ENCODE measurements at regions not wholly inside any gene's neighbourhood (a gene's known extent, or its start where the extent isn't known, plus 50 kb on each side); places are given as distances from the start of the nearest gene placed in this dataset.

DNA sequence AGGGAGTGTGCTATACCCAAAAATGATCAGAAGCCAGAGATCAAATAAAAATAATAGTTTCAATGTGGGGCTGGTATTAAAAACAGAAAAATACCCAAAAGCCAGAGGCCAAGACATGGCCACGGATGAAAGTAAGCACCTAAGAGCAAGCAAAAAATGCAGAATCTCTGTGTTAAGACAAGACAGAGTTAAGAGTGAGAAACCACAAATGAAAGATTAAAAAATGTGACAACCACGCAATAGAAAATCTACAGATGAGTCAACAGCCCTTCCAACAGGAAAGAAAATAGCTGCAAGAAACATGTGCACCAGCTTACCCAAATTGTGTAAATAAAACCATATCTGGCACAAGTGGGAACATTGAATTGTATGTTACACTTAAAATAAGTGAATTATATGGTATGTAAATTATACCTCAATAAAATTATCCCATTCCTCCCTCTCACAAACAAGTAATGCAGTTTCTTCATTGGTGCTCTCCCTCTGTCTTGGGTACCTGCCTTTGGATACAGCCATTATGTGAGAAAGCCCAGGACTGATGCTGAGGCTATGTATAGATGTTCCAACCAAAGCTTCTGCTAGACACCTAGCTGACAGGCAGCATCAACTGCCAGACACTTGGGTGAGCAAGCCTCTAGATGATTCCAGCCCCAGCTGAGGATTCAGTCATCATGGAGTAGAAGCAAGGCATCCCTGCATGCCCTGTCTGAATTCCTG, 55.3 kb upstream of the UFL1 start:
- Histone ChIP-seq H4K20me1 (ENCODE audit: insufficient read depth, low read length) (no peaks in the 10 kb centered on the region), H3K4me2 (ENCODE audit: low read depth, low read length) (no peak overlapping the region), H2AFZ (ENCODE audit: low read length) (no peak overlapping the region), H3K9ac (ENCODE audit: insufficient read depth, low read depth, low read length) (no peak overlapping the region), H3K36me3 (replicated peaks in 1 of 2; ENCODE audit: control insufficient read depth in 1 of 2, insufficient read depth in 2 of 2, low read length in 2 of 2) (no peaks in the 10 kb centered on the region), H3K9me3 (ENCODE audit: low read length) (no peaks in the 10 kb centered on the region), H3K27me3 (ENCODE audit: control insufficient read depth in 1 of 2, insufficient read depth in 2 of 2, low read length in 2 of 2) (no peaks in the 10 kb centered on the region), H3K4me1 (ENCODE audit: insufficient read depth, low read length) (no peaks in the 10 kb centered on the region), H3K4me3 (replicated peaks in 1 of 3; ENCODE audit: insufficient read depth in 1 of 3, low read depth in 2 of 3, low read length in 3 of 3) (no peak overlapping the region), H3K27ac (ENCODE audit: extremely low read length, insufficient read depth, low read length) (no peak overlapping the region), H3K79me2 (ENCODE audit: insufficient read depth, low read length) (no peaks in the 10 kb centered on the region)
- no TSS peak for BruUV-seq (replicated peaks)
- ATAC-seq = no peak
- ChIA-PET POLR2A (no interaction called here), CTCF (ENCODE audit: low intra/inter-chr PET ratio, low total read pairs) (no interaction called here)
- no peak for DNase-seq (ENCODE audit: low spot score)
- intact Hi-C loops (cut with micrococcal nuclease; ENCODE audit: unreplicated experiment) = loop anchor here (5.0 kb wide), 2 partner anchors 1034 to 1104 kb away; no protein-coding TSS in a partner anchor
- TF ChIP-seq GATAD1 (CRISPR knock-in tag; IDR thresholded peaks at IDR 0.05) = no peak
- TF ChIP-seq ZBTB8A (CRISPR knock-in tag; IDR thresholded peaks at IDR 0.05; ENCODE audit: borderline replicate concordance, low read depth) = no peak
- no peak for TF ChIP-seq FOXK1 (CRISPR knock-in tag; IDR thresholded peaks at IDR 0.05; ENCODE audit: borderline replicate concordance, low read depth)
- TF ChIP-seq ZNF777 (CRISPR knock-in tag; IDR thresholded peaks at IDR 0.05) = no peak
- TF ChIP-seq KMT2B (CRISPR knock-in tag; IDR thresholded peaks at IDR 0.05) = no peak
- no peak for TF ChIP-seq CHCHD3 (CRISPR knock-in tag; IDR thresholded peaks at IDR 0.05)
- TF ChIP-seq, protein P1, sequence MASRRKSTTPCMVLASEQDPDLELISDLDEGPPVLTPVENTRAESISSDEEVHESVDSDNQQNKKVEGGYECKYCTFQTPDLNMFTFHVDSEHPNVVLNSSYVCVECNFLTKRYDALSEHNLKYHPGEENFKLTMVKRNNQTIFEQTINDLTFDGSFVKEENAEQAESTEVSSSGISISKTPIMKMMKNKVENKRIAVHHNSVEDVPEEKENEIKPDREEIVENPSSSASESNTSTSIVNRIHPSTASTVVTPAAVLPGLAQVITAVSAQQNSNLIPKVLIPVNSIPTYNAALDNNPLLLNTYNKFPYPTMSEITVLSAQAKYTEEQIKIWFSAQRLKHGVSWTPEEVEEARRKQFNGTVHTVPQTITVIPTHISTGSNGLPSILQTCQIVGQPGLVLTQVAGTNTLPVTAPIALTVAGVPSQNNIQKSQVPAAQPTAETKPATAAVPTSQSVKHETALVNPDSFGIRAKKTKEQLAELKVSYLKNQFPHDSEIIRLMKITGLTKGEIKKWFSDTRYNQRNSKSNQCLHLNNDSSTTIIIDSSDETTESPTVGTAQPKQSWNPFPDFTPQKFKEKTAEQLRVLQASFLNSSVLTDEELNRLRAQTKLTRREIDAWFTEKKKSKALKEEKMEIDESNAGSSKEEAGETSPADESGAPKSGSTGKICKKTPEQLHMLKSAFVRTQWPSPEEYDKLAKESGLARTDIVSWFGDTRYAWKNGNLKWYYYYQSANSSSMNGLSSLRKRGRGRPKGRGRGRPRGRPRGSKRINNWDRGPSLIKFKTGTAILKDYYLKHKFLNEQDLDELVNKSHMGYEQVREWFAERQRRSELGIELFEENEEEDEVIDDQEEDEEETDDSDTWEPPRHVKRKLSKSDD (CRISPR knock-in tag; IDR thresholded peaks at IDR 0.05; ENCODE audit: low read depth) = no peak
- TF ChIP-seq ZNF260 (CRISPR knock-in tag; IDR thresholded peaks at IDR 0.05; ENCODE audit: borderline replicate concordance, low read depth) = no peak
- FAIRE-seq = no peak
- in situ Hi-C loops (cut with HindIII; ENCODE audit: extremely low pct_ligation_motif_present, low pct_unique_long_range_greater_than_20kb) = no loop called here
- WGBS (ENCODE audit: low lambda C conversion rate) = 0% methylated on average over 2 of the region's 2 CpGs
